ENCODE measurements at regions not wholly inside any gene's neighbourhood (a gene's known extent, or its start where the extent isn't known, plus 50 kb on each side); places are given as distances from the start of the nearest gene placed in this dataset.

DNA sequence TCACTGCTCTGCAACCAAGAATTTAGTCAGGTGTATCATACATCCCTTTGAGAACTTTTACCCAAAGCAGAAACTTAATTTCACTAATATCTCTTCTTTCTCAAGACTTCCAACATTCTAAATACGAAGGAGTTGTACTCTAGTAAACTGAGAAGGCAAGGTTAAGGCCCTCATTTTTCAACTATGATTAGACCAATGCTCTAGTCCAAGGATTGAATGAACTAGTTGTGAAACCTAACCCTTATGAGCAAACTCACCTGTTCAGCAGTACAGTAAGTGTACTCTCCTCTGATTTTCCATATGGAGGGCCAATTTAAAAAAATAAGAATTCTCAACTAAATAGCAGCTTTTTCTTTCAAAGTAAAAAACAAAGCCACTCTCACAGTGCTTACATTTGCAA is 180.0 kb upstream of the C11orf58 start:
- CTCF ChIA-PET = no interaction called here
- H3K4me1 ChIP-seq (ENCODE audit: control insufficient read depth in 1 of 2, insufficient read depth in 2 of 2, low read length in 2 of 2) = no peaks in the 10 kb centered on the region
- no peaks in the 10 kb centered on the region for H3K36me3 ChIP-seq (ENCODE audit: control insufficient read depth in 1 of 2, insufficient read depth in 2 of 2, low read length in 2 of 2)
- ATAC-seq = no peak
- no peak for TF ChIP-seq EZH2phosphoT487 (IDR thresholded peaks at IDR 0.05; ENCODE audit: borderline replicate concordance)
- TF ChIP-seq JUND (IDR thresholded peaks at IDR 0.05) = no peak
- TF ChIP-seq TCF7L2 (IDR thresholded peaks at IDR 0.05; ENCODE audit: borderline replicate concordance, extremely low read depth, insufficient read depth, insufficient read length) = no peak
- TF ChIP-seq, protein P1, sequence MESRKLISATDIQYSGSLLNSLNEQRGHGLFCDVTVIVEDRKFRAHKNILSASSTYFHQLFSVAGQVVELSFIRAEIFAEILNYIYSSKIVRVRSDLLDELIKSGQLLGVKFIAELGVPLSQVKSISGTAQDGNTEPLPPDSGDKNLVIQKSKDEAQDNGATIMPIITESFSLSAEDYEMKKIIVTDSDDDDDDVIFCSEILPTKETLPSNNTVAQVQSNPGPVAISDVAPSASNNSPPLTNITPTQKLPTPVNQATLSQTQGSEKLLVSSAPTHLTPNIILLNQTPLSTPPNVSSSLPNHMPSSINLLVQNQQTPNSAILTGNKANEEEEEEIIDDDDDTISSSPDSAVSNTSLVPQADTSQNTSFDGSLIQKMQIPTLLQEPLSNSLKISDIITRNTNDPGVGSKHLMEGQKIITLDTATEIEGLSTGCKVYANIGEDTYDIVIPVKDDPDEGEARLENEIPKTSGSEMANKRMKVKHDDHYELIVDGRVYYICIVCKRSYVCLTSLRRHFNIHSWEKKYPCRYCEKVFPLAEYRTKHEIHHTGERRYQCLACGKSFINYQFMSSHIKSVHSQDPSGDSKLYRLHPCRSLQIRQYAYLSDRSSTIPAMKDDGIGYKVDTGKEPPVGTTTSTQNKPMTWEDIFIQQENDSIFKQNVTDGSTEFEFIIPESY (IDR thresholded peaks at IDR 0.05; ENCODE audit: extremely low read depth, insufficient replicate concordance, low read length) = no peak
- TF ChIP-seq EZH2 (IDR thresholded peaks at IDR 0.05) = no peak
- no peak for TF ChIP-seq POLR2A (IDR thresholded peaks at IDR 0.05; ENCODE audit: borderline replicate concordance, extremely low read depth, insufficient read depth, insufficient read length)
- no peak for TF ChIP-seq POLR2AphosphoS5 (IDR thresholded peaks at IDR 0.05; ENCODE audit: low read depth, low read length)
- no peak for TF ChIP-seq FOSL1 (IDR thresholded peaks at IDR 0.05; ENCODE audit: low read depth)
- TF ChIP-seq CBX3 (IDR thresholded peaks at IDR 0.05; ENCODE audit: low read depth) = no peak
- TF ChIP-seq, protein P2, sequence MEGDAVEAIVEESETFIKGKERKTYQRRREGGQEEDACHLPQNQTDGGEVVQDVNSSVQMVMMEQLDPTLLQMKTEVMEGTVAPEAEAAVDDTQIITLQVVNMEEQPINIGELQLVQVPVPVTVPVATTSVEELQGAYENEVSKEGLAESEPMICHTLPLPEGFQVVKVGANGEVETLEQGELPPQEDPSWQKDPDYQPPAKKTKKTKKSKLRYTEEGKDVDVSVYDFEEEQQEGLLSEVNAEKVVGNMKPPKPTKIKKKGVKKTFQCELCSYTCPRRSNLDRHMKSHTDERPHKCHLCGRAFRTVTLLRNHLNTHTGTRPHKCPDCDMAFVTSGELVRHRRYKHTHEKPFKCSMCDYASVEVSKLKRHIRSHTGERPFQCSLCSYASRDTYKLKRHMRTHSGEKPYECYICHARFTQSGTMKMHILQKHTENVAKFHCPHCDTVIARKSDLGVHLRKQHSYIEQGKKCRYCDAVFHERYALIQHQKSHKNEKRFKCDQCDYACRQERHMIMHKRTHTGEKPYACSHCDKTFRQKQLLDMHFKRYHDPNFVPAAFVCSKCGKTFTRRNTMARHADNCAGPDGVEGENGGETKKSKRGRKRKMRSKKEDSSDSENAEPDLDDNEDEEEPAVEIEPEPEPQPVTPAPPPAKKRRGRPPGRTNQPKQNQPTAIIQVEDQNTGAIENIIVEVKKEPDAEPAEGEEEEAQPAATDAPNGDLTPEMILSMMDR (IDR thresholded peaks at IDR 0.05 in 2 of 3, conservative IDR thresholded peaks at IDR 0.05 in 1 of 3; ENCODE audit: borderline replicate concordance in 1 of 3, insufficient read depth in 1 of 3, low read depth in 2 of 3, low read length in 2 of 3) = no peak
- no peak for TF ChIP-seq ELF1 (IDR thresholded peaks at IDR 0.05; ENCODE audit: borderline replicate concordance, low read depth)
- TF ChIP-seq ZNF274 (IDR thresholded peaks at IDR 0.05; ENCODE audit: low read depth, low read length) = no peak
- no peak for TF ChIP-seq EGR1 (IDR thresholded peaks at IDR 0.05; ENCODE audit: low read depth)
- no peak for TF ChIP-seq ZFX (IDR thresholded peaks at IDR 0.05)
- TF ChIP-seq, protein P3, sequence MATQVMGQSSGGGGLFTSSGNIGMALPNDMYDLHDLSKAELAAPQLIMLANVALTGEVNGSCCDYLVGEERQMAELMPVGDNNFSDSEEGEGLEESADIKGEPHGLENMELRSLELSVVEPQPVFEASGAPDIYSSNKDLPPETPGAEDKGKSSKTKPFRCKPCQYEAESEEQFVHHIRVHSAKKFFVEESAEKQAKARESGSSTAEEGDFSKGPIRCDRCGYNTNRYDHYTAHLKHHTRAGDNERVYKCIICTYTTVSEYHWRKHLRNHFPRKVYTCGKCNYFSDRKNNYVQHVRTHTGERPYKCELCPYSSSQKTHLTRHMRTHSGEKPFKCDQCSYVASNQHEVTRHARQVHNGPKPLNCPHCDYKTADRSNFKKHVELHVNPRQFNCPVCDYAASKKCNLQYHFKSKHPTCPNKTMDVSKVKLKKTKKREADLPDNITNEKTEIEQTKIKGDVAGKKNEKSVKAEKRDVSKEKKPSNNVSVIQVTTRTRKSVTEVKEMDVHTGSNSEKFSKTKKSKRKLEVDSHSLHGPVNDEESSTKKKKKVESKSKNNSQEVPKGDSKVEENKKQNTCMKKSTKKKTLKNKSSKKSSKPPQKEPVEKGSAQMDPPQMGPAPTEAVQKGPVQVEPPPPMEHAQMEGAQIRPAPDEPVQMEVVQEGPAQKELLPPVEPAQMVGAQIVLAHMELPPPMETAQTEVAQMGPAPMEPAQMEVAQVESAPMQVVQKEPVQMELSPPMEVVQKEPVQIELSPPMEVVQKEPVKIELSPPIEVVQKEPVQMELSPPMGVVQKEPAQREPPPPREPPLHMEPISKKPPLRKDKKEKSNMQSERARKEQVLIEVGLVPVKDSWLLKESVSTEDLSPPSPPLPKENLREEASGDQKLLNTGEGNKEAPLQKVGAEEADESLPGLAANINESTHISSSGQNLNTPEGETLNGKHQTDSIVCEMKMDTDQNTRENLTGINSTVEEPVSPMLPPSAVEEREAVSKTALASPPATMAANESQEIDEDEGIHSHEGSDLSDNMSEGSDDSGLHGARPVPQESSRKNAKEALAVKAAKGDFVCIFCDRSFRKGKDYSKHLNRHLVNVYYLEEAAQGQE (IDR thresholded peaks at IDR 0.05; ENCODE audit: low read depth) = no peak
- TF ChIP-seq, protein P4, sequence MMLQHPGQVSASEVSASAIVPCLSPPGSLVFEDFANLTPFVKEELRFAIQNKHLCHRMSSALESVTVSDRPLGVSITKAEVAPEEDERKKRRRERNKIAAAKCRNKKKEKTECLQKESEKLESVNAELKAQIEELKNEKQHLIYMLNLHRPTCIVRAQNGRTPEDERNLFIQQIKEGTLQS (IDR thresholded peaks at IDR 0.05) = no peak
- no peak overlapping the region for H3K27ac ChIP-seq (ENCODE audit: low read depth, low read length)
- intact Hi-C loops (cut with micrococcal nuclease) = no loop called here
- no peak overlapping the region for H3K4me3 ChIP-seq (replicated peaks in 1 of 2; ENCODE audit: low read depth in 1 of 2, low read length in 2 of 2)
- H3K9me2 ChIP-seq (ENCODE audit: insufficient read depth) = no peaks in the 10 kb centered on the region
- H3K4me2 ChIP-seq (ENCODE audit: low read length) = no peak overlapping the region
- no TSS peak for BruUV-seq (replicated peaks)
- RAD21 ChIA-PET (ENCODE audit: low non-redundant PET in 1 of 2, low total read pairs in 2 of 2, uncharacterized antibody in 2 of 2, unreplicated experiment in 2 of 2) = no interaction called here
- POLR2A ChIA-PET = no interaction called here
- H4K20me1 ChIP-seq (ENCODE audit: insufficient read depth) = no peaks in the 10 kb centered on the region
- H3K9ac ChIP-seq (ENCODE audit: low read length) = no peak overlapping the region
- no peak for DNase-seq (ENCODE audit: low read depth, low spot score)
- peaks cover 16% of the 10 kb centered on the region for H3K27me3 ChIP-seq (ENCODE audit: insufficient read depth, low read length)
- no peaks in the 10 kb centered on the region for H3K79me2 ChIP-seq (ENCODE audit: insufficient read depth, low read length)
- H3K9me3 ChIP-seq (ENCODE audit: control insufficient read depth in 1 of 2, insufficient read depth in 1 of 2, low read depth in 1 of 2, low read length in 2 of 2) = no peaks in the 10 kb centered on the region
- H2AFZ ChIP-seq (ENCODE audit: low read depth, low read length, poor library complexity, severe bottlenecking) = no peak overlapping the region

All from HCT116 (cell line).